ENCODE measurements at regions not wholly inside any gene's neighbourhood (a gene's known extent, or its start where the extent isn't known, plus 50 kb on each side); places are given as distances from the start of the nearest gene placed in this dataset.

- Histone ChIP-seq H3K27me3 (ENCODE audit: control insufficient read depth, insufficient read depth, low read length) (no peaks in the 10 kb centered on the region), H3K4me3 (ENCODE audit: low read depth, low read length) (no peak overlapping the region), H3K27ac (ENCODE audit: low read depth, low read length) (no peak overlapping the region), H3K9me3 (ENCODE audit: control insufficient read depth, insufficient read depth, low read length) (peaks cover 4% of the 10 kb centered on the region)
- no peak for DNase-seq (ENCODE audit: low read depth, low spot score)
- CTCF ChIA-PET: no interaction called here
- TF ChIP-seq, protein P1, sequence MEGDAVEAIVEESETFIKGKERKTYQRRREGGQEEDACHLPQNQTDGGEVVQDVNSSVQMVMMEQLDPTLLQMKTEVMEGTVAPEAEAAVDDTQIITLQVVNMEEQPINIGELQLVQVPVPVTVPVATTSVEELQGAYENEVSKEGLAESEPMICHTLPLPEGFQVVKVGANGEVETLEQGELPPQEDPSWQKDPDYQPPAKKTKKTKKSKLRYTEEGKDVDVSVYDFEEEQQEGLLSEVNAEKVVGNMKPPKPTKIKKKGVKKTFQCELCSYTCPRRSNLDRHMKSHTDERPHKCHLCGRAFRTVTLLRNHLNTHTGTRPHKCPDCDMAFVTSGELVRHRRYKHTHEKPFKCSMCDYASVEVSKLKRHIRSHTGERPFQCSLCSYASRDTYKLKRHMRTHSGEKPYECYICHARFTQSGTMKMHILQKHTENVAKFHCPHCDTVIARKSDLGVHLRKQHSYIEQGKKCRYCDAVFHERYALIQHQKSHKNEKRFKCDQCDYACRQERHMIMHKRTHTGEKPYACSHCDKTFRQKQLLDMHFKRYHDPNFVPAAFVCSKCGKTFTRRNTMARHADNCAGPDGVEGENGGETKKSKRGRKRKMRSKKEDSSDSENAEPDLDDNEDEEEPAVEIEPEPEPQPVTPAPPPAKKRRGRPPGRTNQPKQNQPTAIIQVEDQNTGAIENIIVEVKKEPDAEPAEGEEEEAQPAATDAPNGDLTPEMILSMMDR (IDR thresholded peaks at IDR 0.05; ENCODE audit: low read depth, low read length): no peak
- POLR2A ChIA-PET: no interaction called here
Observed at GRCh38 chr3:182235504-182235903, 523.8 kb downstream of the SOX2 start.

GRCh38 chr3:182238126-182238525 is 526.4 kb downstream of the SOX2 start:
- H3K9me3 ChIP-seq (ENCODE audit: control insufficient read depth, insufficient read depth, low read length): peaks cover 4% of the 10 kb centered on the region
- POLR2A ChIA-PET: no interaction called here
- no peak for DNase-seq (ENCODE audit: low read depth, low spot score)
- no peaks in the 10 kb centered on the region for H3K27me3 ChIP-seq (ENCODE audit: control insufficient read depth, insufficient read depth, low read length)
- H3K27ac ChIP-seq (ENCODE audit: low read depth, low read length): no peak overlapping the region
- H3K4me3 ChIP-seq (ENCODE audit: low read depth, low read length): no peak overlapping the region
- CTCF ChIA-PET: no interaction called here
- TF ChIP-seq, protein P1 (IDR thresholded peaks at IDR 0.05; ENCODE audit: low read depth, low read length): no peak

GRCh38 chr3:182239316-182239715 is 527.6 kb downstream of the SOX2 start:
- ChIA-PET POLR2A (no interaction called here), CTCF (interaction anchor here (0.6 kb wide), 1 partner anchor 405 kb away, joined by 3 read pairs; no protein-coding TSS in a partner anchor)
- TF ChIP-seq, protein P1 (IDR thresholded peaks at IDR 0.05; ENCODE audit: low read depth, low read length): no peak
- H3K27me3 ChIP-seq (ENCODE audit: control insufficient read depth, insufficient read depth, low read length): no peaks in the 10 kb centered on the region
- DNase-seq (ENCODE audit: low read depth, low spot score): no peak
- H3K27ac ChIP-seq (ENCODE audit: low read depth, low read length): no peak overlapping the region
- peaks cover 7% of the 10 kb centered on the region for H3K9me3 ChIP-seq (ENCODE audit: control insufficient read depth, insufficient read depth, low read length)
- no peak overlapping the region for H3K4me3 ChIP-seq (ENCODE audit: low read depth, low read length)

DNA sequence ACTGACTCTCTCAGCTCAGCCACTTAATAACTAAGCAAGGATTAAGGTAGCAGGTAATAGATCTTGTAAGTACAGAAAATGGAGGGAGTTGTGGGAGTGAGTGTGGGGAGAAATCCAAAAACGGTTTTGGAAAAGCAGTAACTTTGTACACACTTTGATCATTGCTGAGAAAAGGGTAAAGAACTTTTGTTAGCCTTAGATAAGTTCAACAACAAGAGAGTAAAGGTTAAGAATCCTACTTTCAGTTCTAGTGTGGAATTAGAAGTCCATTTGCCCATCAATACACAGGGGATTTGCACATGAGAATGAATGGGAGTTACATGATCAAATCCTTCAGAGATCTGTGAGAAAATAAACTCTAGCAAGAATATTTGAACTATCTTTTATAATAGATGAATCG is 528.7 kb downstream of the SOX2 start:
- Histone ChIP-seq H3K4me3 (ENCODE audit: low read depth, low read length) (no peak overlapping the region), H3K9me3 (ENCODE audit: control insufficient read depth, insufficient read depth, low read length) (peaks cover 9% of the 10 kb centered on the region), H3K27me3 (ENCODE audit: control insufficient read depth, insufficient read depth, low read length) (no peaks in the 10 kb centered on the region), H3K27ac (ENCODE audit: low read depth, low read length) (no peak overlapping the region)
- no peak for DNase-seq (ENCODE audit: low read depth, low spot score)
- ChIA-PET POLR2A (no interaction called here), CTCF (no interaction called here)
- TF ChIP-seq, protein P1 (IDR thresholded peaks at IDR 0.05; ENCODE audit: low read depth, low read length): no peak

GRCh38 chr3:182241196-182241765 is 529.6 kb downstream of the SOX2 start:
- TF ChIP-seq, protein P1 (IDR thresholded peaks at IDR 0.05; ENCODE audit: low read depth, low read length): no peak
- CTCF ChIA-PET: no interaction called here
- Histone ChIP-seq H3K27me3 (ENCODE audit: control insufficient read depth, insufficient read depth, low read length) (no peaks in the 10 kb centered on the region), H3K4me3 (ENCODE audit: low read depth, low read length) (no peak overlapping the region), H3K27ac (ENCODE audit: low read depth, low read length) (no peak overlapping the region), H3K9me3 (ENCODE audit: control insufficient read depth, insufficient read depth, low read length) (peaks cover 10% of the 10 kb centered on the region)
- no peak for DNase-seq (ENCODE audit: low read depth, low spot score)
- POLR2A ChIA-PET: no interaction called here
